Neutrophil (primary cell): ENCODE measurements at regions not wholly inside any gene's neighbourhood (a gene's known extent, or its start where the extent isn't known, plus 50 kb on each side); places are given as distances from the start of the nearest gene placed in this dataset.

Source experiments
- H3K27ac ChIP-seq: fragments of 200-600 bp; sonication (generic); 2 replicates; pipeline ENCODE4 v1.5.1; 2016; ENCODE audit warnings: mild to moderate bottlenecking, moderate library complexity
- H3K27me3 ChIP-seq: fragments of 200-600 bp; sonication (generic); 2 replicates; pipeline ENCODE4 v1.6.0; 2016; ENCODE audit warnings: mild to moderate bottlenecking
- H3K36me3 ChIP-seq: fragments of 200-600 bp; sonication (generic); 2 replicates; pipeline ENCODE4 v1.5.1; 2017
- H3K4me1 ChIP-seq, 2 experiments: fragments of 200-600 bp in 1 of 2; sonication (generic) in 1 of 2; 1 replicate in 1 of 2; 2 replicates in 1 of 2; pipeline versions ENCODE4 v1.5.1 to v1.6.1; 2013 to 2016; ENCODE audit warnings: low read depth in 1 of 2, low read length in 1 of 2, mild to moderate bottlenecking in 1 of 2, moderate library complexity in 1 of 2; ENCODE audit not compliant: control insufficient read depth in 1 of 2, insufficient read depth in 1 of 2
- H3K4me3 ChIP-seq, 2 experiments: fragments of 200-600 bp in 1 of 2; sonication (generic) in 1 of 2; 1 replicate in 1 of 2; 2 replicates in 1 of 2; pipeline ENCODE4 v1.5.1; 2013 to 2016; ENCODE audit warnings: low read depth in 1 of 2, low read length in 1 of 2, mild to moderate bottlenecking in 1 of 2, moderate library complexity in 1 of 2
- H3K9me3 ChIP-seq: fragments of 200-600 bp; sonication (generic); 2 replicates; pipeline ENCODE4 v1.5.1; 2016
- CTCF ChIP-seq: fragments of 200-600 bp; sonication (generic); IDR thresholded peaks from 2 replicates; pipeline ENCODE4 v1.5.1; 2016; ENCODE audit warnings: antibody characterized with exemption

- no peak for TF ChIP-seq CTCF
- no peaks in the 10 kb centered on the region for H3K36me3 ChIP-seq
- H3K27ac ChIP-seq = no peak overlapping the region
- H3K9me3 ChIP-seq = no peaks in the 10 kb centered on the region
- no peaks in the 10 kb centered on the region for H3K27me3 ChIP-seq
- no peak overlapping the region for H3K4me3 ChIP-seq
- no peaks in the 10 kb centered on the region for H3K4me1 ChIP-seq
These were observed 52.4 kb upstream of the IGSF21 start for GRCh38 chr1:18055156-18055555.

GRCh38 chr1:18056545-18056944 is 51.1 kb upstream of the IGSF21 start:
- no peaks in the 10 kb centered on the region for H3K36me3 ChIP-seq
- H3K27me3 ChIP-seq = no peaks in the 10 kb centered on the region
- H3K4me1 ChIP-seq = no peaks in the 10 kb centered on the region
- no peak overlapping the region for H3K27ac ChIP-seq
- TF ChIP-seq CTCF = no peak
- no peaks in the 10 kb centered on the region for H3K9me3 ChIP-seq
- no peak overlapping the region for H3K4me3 ChIP-seq

DNA sequence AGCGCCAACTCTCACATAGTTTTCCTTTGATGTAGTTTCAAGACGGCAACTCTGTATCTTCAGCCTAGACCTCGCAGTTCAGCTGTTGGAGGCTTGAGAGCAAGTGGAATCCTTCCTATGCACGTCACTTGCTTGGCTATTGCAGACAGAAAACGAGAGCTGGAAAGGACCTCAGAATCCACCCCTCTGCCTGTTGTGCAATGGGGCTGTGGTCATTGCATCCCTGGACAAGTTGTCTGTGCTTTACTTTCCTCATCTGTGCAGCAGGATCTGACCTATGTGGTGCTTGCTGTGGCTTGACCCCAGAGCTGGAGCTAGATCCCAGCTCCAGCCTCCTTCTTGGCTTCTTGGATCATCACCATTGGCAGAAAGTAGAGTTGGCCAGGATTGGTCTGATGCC is 50.0 kb upstream of the IGSF21 start:
- no peak overlapping the region for H3K27ac ChIP-seq
- H3K9me3 ChIP-seq = peaks cover 7% of the 10 kb centered on the region
- no peak overlapping the region for H3K4me3 ChIP-seq
- no peaks in the 10 kb centered on the region for H3K36me3 ChIP-seq
- TF ChIP-seq CTCF = no peak
- no peaks in the 10 kb centered on the region for H3K4me1 ChIP-seq
- no peaks in the 10 kb centered on the region for H3K27me3 ChIP-seq
